GM19238 (cell line): ENCODE measurements at regions not wholly inside any gene's neighbourhood (a gene's known extent, or its start where the extent isn't known, plus 50 kb on each side); places are given as distances from the start of the nearest gene placed in this dataset.
A peak's percentile ranks its signal among the peaks of the same experiment; 100 is the strongest.
"Not testable (repeated sequence)": the region's sequence is repeated elsewhere in the genome, so short reads cannot be mapped to it uniquely, and the experiment has no call there.

Source experiments
- DNase-seq: peaks from one replicate; pipeline ENCODE4 v3.0.0; 2011; ENCODE audit warnings: low spot score; ENCODE audit not compliant: insufficient read length

DNA sequence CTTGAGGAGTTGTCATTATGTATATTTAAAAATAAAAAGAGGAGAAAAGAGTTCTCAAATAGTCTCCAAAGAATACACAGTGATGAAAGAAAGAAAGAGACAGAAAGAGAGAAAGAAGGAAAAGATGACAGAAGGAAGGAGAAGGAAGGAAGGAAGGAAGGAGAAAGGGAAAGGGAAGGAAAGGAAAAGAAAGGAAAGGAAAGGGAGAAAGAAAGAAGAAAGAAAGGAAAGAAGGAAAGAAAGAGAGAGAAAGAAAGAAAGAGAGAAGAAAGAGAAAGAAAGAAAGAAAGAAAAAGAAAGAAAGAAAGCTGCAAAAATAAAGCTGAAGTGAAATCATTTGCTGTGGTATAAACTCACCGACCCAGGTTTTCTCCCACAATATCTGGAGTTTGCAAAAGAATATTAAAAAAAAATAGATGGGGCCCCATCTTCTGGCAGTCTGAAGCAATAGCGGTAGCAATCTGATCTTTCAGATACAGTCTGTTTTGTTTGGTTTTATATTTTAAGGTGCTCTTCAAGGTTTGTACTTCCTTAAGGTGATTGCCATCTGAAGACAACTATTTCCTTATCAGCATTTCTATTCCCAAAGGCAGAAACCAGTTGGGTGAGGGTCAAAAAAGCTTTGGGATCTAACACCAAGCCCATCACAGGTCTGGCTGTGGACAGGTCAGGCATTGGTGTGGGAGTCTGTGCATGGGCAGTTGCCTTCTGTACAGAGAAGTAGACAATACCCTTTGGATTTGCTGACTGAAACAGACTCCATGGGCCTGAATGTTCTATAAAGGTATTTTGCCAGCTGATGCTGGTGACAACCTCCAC lies 160.4 kb downstream of the CPEB2 start:
- DNase-seq, result no peak

- DNase-seq, result no peak
Observed at GRCh38 chr4:15163284-15163645, 161.0 kb downstream of the CPEB2 start.

GRCh38 chr4:15164571-15164970 lies 162.3 kb downstream of the CPEB2 start:
- DNase-seq, result no peak

GRCh38 chr4:15167743-15168142 lies 165.5 kb downstream of the CPEB2 start:
- DNase-seq, result no peak

DNA sequence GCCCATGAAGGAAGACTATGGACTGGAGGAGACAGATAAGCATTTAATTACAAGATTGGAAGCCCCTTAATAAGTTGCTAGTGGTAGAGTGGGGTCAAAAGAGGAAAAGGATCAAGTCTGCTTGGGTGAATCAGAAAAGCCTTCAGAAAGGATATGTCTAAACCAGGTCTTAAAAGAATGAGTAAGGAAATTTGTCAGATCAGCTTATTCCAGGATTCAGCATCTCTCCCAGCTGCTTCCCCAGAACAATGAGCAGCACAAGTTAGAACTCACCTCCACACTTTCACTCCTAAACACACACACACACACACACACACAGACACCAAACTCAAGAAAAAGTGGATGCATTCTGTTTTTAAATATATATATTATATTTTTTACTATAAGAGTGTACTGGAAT lies 166.5 kb downstream of the CPEB2 start:
- no peak for DNase-seq

DNA sequence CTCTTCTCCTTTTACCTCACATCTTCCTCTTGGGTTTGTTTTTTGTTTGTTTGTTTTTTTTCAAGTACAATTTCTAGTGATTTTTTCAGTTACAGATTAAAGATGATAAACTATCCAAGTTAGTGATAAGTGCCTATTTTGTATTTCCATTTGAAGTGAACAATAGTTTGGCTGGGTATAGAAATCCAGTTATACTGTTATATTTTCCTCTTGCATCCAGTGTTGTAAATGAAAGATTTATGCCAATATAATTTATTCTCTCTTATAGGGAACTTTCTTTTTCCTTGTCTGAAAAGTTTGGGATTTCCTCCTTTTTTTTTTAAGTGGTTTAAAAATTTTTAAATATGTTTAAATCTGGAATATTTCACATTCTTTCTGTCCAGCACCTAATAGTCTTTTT lies 169.4 kb downstream of the CPEB2 start:
- no peak for DNase-seq

GRCh38 chr4:15173251-15173650 lies 171.0 kb downstream of the CPEB2 start:
- DNase-seq, result no peak

DNA sequence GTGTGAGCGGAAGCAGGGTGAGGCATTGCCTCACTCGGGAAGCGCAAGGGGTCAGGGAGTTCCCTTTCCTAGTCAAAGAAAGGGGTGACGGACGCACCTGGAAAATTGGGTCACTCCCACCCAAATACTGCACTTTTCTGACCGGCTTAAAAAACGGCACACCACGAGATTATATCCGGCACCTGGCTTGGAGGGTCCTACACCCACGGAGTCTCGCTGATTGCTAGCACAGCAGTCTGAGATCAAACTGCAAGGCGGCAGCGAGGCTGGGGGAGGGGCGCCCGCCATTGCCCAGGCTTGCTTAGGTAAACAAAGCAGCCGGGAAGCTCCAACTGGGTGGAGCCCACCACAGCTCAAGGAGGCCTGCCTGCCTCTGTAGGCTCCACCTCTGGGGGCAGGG lies 171.9 kb downstream of the CPEB2 start:
- not testable (repeated sequence) for DNase-seq

DNA sequence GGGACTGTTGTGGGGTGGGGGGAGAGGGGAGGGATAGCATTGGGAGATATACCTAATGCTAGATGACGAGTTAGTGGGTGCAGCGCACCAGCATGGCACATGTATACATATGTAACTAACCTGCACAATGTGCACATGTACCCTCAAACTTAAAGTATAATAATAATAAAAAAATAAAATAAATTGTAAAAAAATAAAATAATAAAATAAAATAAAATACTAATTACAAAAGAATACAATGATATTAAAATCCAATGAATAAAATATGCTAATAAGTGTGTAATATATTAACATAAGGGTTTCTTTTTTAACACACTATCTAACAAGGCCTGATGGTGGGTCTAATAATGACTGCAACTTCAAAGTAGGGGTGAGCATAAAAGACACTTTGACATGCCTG lies 177.6 kb downstream of the CPEB2 start:
- DNase-seq, result not testable (repeated sequence)

DNA sequence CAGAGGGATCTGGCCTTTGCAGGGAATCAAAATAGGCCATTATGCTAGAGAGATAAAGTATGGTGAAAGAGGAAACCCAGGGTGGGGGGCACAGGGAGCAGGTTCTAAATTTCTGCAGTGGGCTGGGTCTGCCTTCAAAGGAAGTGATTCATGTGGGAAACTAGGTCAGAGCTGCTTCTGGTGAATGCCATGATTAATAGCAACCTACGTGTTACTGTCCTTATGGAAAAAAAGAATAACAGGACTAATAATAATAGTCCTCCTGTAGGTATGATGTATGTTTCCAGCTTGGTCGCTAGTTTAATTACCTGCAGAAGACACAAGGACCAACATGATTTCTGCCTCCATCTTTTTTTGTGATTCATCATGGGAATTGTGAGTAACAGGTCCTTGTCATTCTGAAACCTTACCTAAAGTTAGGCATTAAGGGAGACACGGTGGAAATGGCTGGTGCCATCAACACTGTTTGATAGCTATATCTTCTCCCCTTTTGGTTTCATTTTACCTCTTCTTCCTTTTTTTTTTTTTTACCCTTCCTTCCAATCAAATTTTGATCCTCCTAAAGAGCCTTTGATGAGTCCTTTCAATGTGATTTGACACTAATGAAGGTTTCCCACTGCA lies 180.4 kb downstream of the CPEB2 start:
- DNase-seq, result no peak

- no peak for DNase-seq
Observed at GRCh38 chr4:15186149-15186548, 183.9 kb downstream of the CPEB2 start.

- no peak for DNase-seq
Observed at GRCh38 chr4:15186806-15187205, 184.5 kb downstream of the CPEB2 start.

- peak; percentile 5 for DNase-seq
Observed at GRCh38 chr4:15188605-15189539, 186.6 kb downstream of the CPEB2 start.

DNA sequence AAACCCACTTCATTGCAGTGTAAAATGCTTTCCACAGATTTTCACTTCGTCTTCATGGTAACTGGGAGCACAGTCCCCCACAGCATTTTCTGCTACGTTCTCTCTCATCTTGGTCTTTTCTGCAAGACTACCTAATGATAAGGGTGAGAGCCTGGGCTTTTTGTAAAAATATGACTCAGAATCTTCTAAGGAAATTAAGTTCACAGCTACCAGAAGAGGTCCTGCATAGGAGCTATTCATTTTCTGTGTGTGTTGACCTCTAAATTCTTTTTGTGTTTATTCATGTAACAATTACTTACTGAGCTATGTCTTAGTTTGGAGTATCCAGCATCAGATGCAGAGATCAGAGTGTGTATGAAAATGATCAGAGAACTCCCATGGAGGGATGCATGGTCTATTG lies 192.2 kb downstream of the CPEB2 start:
- DNase-seq, result no peak

DNA sequence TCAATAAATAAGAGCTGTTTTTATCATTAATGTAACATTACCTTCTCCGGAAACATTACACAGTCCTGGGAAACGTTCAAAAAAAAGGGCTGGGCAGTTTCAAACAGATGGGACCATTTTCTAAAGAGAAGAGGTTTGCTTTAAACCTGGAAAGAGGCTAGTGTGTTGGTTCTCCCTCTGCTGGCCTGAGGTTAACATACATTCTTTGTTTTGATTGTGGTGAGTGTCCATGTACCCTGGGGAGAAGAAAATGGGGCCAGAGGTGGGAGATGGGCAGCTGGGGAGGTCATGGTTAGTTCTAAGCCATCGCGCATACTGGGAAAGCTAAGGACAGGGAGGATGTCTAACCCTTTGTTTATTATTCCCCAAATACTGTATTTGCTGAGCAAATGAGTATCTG lies 194.7 kb downstream of the CPEB2 start:
- DNase-seq, result no peak

DNA sequence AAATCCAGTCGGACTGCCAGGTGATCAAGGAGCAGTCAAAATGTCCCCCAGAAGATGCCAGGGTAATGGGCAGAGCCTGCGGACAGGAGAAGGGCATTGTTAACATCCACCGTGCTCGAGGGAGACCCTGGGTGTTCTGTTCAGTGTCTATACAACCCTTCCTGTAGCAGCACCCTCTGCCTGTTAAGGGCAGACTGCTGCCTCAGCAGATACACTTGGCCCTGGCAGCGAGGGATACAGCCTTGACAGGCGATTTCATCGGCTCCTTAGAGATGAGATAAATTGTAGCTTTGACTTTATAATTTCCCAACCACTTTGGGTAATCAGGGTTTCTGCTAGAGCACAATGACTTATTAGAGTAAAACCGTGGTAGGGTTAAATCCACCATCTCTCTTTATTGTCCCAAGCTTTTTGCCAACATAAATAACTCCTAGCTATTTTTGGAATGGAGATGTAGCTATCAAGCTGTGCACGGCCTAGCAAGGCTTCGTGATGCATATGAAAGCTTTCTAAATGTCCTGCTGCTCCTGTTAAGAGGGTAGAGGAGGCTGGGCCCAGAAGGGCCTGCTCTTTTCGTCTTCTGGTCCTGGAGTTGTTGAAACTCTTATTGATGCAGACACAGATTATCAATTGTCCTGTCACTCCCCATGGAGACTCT lies 195.9 kb downstream of the CPEB2 start:
- DNase-seq, result no peak

- DNase-seq, result no peak
Observed at GRCh38 chr4:15201782-15202181, 199.5 kb downstream of the CPEB2 start.

GRCh38 chr4:15202481-15202880 lies 200.2 kb downstream of the CPEB2 start:
- DNase-seq, result no peak

DNA sequence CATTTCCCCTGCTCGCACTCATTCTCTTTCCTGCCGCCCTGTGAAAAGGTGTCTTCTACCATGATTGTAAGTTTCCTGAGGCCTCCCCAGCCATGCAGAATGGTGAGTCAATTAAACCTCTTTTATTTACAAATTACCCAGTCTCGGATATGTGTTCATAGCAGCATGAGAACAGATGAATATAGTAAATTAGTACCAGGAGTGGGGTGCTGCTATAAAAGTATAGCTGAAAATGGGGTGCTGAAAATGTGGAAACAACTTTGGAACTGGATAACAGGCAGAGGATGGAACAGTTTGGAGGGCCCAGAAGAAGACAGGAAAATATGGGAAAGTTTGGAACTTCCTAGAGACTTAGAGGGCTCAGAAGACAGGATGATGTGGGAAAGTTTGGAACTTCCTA lies 204.2 kb downstream of the CPEB2 start:
- not testable (repeated sequence) for DNase-seq

- DNase-seq, result no peak
Observed at GRCh38 chr4:15213302-15213970, 211.2 kb downstream of the CPEB2 start.

GRCh38 chr4:15215109-15215508 lies 212.7 kb upstream of the C1QTNF7 start:
- DNase-seq, result no peak
